HG02943 (cell line): ENCODE measurements at regions not wholly inside any gene's neighbourhood (a gene's known extent, or its start where the extent isn't known, plus 50 kb on each side); places are given as distances from the start of the nearest gene placed in this dataset.
"Not testable (repeated sequence)": the region's sequence is repeated elsewhere in the genome, so short reads cannot be mapped to it uniquely, and the experiment has no call there.

Source experiments
- ATAC-seq: cut with Tn5 transposase; IDR thresholded peaks from one replicate; pipeline ENCODE4 v1.9.1; 2021; ENCODE audit warnings: mild to moderate bottlenecking, low read depth, moderate library complexity; ENCODE audit not compliant: unreplicated experiment

DNA sequence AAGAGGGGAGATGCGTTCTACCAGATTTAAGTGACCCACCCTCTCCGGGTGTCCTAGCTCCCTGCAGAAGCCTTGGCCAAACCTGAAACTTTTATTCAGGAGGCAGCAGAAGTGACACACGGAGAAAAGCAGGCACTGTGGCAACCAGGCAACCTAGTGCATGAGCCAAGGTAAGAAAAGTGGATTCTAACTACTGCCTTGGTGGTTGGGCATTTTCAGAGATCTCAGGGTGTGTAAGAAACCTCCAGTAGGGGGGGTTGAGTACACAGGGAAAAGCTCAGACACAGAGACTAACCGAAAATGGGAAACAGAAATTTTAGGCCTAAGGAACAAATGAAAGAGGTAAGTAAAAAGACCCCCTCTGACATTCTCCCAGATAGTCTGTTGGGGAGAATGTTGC is 645.7 kb downstream of the ANKRD7 start:
- no peak for ATAC-seq

DNA sequence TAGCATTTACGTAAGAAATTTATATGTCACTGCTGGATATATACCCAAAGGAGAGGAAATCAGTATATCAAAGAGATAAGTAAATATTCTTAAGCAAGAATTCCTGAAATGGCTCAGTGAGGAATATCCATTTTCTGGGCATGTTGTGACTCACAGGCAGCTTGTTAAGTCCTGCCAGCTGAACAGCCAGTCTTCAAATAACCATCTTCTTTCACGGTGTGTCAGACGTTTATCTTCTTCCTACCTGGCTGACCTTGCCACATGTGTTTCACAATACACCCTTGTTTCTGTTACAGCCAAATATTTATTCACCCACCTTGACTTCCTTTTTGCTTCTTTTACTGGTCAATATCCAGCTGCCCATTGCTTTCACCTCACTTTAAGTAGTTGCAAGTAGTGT is 648.1 kb downstream of the ANKRD7 start:
- ATAC-seq, result no peak

DNA sequence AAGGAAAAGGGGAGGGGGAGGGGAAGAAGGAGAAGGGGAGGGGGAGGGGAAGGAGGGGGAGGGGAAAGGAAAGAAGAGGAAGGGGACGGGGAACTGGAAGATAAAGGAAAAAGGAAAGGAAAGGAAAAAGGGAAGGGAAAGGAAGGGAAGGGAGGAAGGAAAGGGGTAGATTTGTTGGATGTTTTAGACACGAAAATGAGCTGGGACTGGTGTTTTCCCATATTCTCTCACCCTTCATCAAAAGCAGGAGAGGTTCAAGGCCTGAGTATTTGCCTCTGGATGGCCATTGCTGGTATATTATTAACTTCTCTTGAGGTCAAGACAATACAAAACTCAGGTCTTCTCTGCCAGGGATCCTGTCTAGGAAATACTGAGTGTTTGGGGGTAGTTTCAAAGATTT is 652.7 kb downstream of the ANKRD7 start:
- no peak for ATAC-seq

DNA sequence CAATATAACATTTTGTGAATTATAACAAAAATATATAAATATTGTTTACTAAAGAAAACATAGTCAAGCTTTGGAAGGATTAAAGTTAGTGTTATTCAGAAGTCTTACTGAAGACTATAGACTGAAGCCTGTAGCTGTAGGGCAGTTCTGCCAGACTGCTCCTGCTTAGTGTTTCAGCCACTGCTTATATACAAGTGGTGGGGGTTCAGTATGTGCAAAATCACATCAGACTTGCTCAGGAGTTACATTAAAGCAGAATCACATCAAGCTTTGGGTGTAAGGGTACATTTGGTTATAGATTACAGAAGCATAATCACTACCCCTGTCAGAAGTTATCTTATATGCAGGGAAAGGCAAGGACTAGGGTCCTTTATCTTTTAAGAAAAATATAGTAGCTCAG is 653.8 kb downstream of the ANKRD7 start:
- ATAC-seq, result no peak

- ATAC-seq, result no peak
These were observed 673.8 kb downstream of the ANKRD7 start for GRCh38 chr7:118898284-118898683.

- ATAC-seq, result no peak
These were observed 678.1 kb downstream of the ANKRD7 start for GRCh38 chr7:118902600-118902999.

- no peak for ATAC-seq
These were observed 683.5 kb downstream of the ANKRD7 start for GRCh38 chr7:118907911-118908527.

GRCh38 chr7:118916120-118916519 is 691.6 kb downstream of the ANKRD7 start:
- not testable (repeated sequence) for ATAC-seq

GRCh38 chr7:118918556-118918955 is 694.1 kb downstream of the ANKRD7 start:
- ATAC-seq, result no peak

DNA sequence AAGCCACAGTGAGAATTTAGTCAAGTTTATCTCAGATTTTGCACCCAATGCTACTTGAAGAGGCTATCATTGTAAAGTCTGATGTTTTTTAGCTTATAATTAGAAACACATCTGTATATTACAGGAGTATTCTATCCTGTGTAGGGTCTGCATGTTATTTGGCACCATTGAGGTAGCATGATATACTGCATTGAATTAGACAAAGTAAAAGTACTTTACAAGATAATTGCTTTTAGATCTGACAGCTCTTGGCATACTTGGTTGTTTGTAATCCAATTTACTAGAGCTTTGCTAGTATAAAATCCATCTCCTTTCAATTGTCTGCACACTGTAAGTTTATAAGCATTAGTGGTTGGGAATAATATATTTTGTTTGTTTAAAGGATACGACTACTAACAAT is 714.3 kb downstream of the ANKRD7 start:
- ATAC-seq, result no peak

- ATAC-seq, result no peak
These were observed 719.8 kb downstream of the ANKRD7 start for GRCh38 chr7:118944271-118944670.

DNA sequence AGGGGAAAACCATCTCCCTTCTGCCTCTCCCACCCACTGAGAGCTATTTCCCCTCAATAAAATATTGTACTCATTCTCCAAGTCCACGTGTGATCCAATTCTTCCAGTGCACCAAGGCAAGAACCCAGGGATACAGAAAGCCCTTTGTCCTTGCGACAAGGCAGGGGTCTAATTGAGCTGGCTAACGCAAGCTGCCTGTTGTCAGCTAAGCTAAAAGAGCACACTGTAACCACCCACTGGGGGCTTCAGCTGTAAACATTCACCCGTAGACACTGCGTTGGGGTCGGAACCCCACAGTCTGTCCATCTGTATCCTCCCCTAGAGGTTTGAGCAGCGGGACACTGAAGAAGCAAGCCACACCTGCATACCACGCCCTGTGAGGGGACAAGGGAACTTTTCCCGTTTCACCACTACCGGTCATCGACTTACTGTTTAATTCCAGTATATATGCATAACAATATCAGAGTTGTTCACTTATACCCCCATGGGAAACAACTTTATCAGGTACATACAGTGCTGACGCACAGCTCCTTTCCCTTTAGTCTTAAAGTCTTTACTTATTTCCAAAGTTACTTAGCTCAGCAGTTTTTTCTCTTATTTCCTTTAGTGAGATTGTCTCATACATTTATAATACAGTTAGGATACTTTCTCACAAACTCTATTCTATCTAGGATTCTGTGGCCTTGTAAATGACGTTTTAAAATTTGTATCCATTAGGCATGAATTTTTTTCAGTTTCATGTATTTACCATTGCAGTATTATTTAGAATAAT is 721.6 kb downstream of the ANKRD7 start:
- no peak for ATAC-seq

- ATAC-seq, result no peak
These were observed 724.0 kb downstream of the ANKRD7 start for GRCh38 chr7:118948508-118948907.

GRCh38 chr7:118949031-118949430 is 724.5 kb downstream of the ANKRD7 start:
- ATAC-seq, result no peak

- not testable (repeated sequence) for ATAC-seq
These were observed 731.8 kb downstream of the ANKRD7 start for GRCh38 chr7:118956285-118956684.

- no peak for ATAC-seq
These were observed 744.9 kb downstream of the ANKRD7 start for GRCh38 chr7:118969370-118969769.

GRCh38 chr7:118971706-118972105 is 747.2 kb downstream of the ANKRD7 start:
- ATAC-seq, result no peak

GRCh38 chr7:118974836-118975235 is 750.3 kb downstream of the ANKRD7 start:
- ATAC-seq, result no peak

GRCh38 chr7:118995350-118995749 is 770.8 kb downstream of the ANKRD7 start:
- no peak for ATAC-seq

- no peak for ATAC-seq
These were observed 782.7 kb downstream of the ANKRD7 start for GRCh38 chr7:119007236-119007635.

DNA sequence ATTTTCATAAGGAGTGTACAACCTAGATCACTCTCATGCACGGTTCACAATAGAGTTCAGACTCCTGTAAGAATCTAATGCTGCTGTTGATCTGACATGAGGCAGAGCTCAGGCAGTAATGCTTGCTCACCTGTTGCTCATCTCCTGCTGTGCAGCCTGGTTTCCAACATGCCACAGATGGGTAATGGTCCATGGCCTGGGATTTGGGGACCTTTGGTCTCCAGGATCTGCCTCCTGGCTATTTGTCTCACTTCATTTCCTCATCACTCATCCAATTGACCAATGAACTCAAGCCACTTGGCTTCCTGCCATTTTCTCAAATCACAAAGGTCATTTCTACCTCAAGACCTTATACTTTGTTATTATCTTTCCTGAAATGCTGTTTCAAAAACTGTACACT is 786.1 kb downstream of the ANKRD7 start:
- ATAC-seq, result no peak

GRCh38 chr7:119026391-119026790 is 801.9 kb downstream of the ANKRD7 start:
- no peak for ATAC-seq
